NCI-H2081 treated with DMSO at 0.1 percent for 48 hours (cell line): ENCODE measurements at regions not wholly inside any gene's neighbourhood (a gene's known extent, or its start where the extent isn't known, plus 50 kb on each side); places are given as distances from the start of the nearest gene placed in this dataset.

ENCODE experiments used
- DNase-seq: peaks from one replicate; lab custom pipeline; 2025; lab: John Stamatoyannopoulos, UW

GRCh38 chr5:74954919-74955318, 88.7 kb upstream of the FAM169A start:
- DNase-seq: no peak

- no peak for DNase-seq
Observed at GRCh38 chr5:74953937-74954720, 87.9 kb upstream of the FAM169A start.

GRCh38 chr5:74953554-74953936, 87.4 kb upstream of the FAM169A start:
- DNase-seq: no peak

GRCh38 chr5:74952406-74952805, 86.2 kb upstream of the FAM169A start:
- DNase-seq: no peak

GRCh38 chr5:74951865-74952264, 85.7 kb upstream of the FAM169A start:
- DNase-seq: no peak

GRCh38 chr5:74950836-74951515, 84.8 kb upstream of the FAM169A start:
- DNase-seq: no peak

- DNase-seq: no peak
Observed at GRCh38 chr5:74949976-74950375, 83.8 kb upstream of the FAM169A start.

- no peak for DNase-seq
Observed at GRCh38 chr5:74948031-74948546, 81.9 kb upstream of the FAM169A start.

GRCh38 chr5:74946471-74946870, 80.3 kb upstream of the FAM169A start:
- DNase-seq: no peak

- no peak for DNase-seq
Observed at GRCh38 chr5:74945561-74946165, 79.5 kb upstream of the FAM169A start.

- no peak for DNase-seq
Observed at GRCh38 chr5:74943905-74944304, 77.7 kb upstream of the FAM169A start.

GRCh38 chr5:74942622-74943286, 76.6 kb upstream of the FAM169A start:
- DNase-seq: no peak

GRCh38 chr5:74940782-74941353, 74.7 kb upstream of the FAM169A start:
- DNase-seq: no peak

- no peak for DNase-seq
Observed at GRCh38 chr5:74938250-74938933, 72.2 kb upstream of the FAM169A start.

- no peak for DNase-seq
Observed at GRCh38 chr5:74935752-74936091, 69.5 kb upstream of the FAM169A start.

- DNase-seq: no peak
Observed at GRCh38 chr5:74934949-74935751, 69.0 kb upstream of the FAM169A start.

- no peak for DNase-seq
Observed at GRCh38 chr5:74927336-74927735, 61.1 kb upstream of the FAM169A start.

- DNase-seq: peak; percentile 29
Observed at GRCh38 chr5:74919487-74919886, 53.3 kb upstream of the FAM169A start.

- DNase-seq: no peak
Observed at GRCh38 chr5:74919041-74919440, 52.9 kb upstream of the FAM169A start.

- DNase-seq: no peak
Observed at GRCh38 chr5:74918232-74918669, 52.1 kb upstream of the FAM169A start.
